ENCODE measurements at regions not wholly inside any gene's neighbourhood (a gene's known extent, or its start where the extent isn't known, plus 50 kb on each side); places are given as distances from the start of the nearest gene placed in this dataset.

DNA sequence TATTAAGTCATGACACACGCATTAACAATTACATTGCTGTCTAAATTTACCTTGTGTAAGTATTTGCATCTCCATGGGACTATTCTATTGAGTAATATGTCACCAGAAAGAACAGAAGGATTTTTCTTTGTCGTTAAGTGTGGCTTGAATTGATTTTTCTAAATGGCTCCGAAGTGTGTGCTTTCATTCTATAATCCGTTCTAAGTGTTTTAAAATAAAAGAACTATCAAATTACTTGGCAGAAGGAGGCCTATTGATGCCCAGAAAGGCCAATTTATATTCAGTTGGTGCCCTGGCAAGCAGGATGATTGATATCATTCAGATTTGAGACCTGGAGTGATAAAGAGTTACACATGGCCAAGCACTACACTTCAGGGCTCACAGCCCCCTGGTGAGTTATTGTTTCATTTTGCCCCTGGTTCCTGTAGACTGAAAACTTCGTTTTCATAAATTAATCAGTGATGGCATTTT lies 538.9 kb upstream of the ANO5 start:
- no peaks in the 10 kb centered on the region for H3K4me1 ChIP-seq (ENCODE audit: insufficient read depth, low read length)
- ATAC-seq (no peak), FAIRE-seq (no peak), DNase-seq (ENCODE audit: low spot score) (no peak)
- ChIA-PET POLR2A (no interaction called here), CTCF (ENCODE audit: low intra/inter-chr PET ratio, low total read pairs) (no interaction called here)
- peaks cover 6% of the 10 kb centered on the region; the same call in 1 of the 2 replicates for H3K9me3 ChIP-seq (ENCODE audit: low read length)
- TF ChIP-seq NFRKB (IDR thresholded peaks at IDR 0.05): no peak
- TF ChIP-seq, protein P1, sequence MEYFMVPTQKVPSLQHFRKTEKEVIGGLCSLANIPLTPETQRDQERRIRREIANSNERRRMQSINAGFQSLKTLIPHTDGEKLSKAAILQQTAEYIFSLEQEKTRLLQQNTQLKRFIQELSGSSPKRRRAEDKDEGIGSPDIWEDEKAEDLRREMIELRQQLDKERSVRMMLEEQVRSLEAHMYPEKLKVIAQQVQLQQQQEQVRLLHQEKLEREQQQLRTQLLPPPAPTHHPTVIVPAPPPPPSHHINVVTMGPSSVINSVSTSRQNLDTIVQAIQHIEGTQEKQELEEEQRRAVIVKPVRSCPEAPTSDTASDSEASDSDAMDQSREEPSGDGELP (IDR thresholded peaks at IDR 0.05; ENCODE audit: borderline replicate concordance, low read depth): no peak
- no peak for TF ChIP-seq TEAD2 (CRISPR knock-in tag; IDR thresholded peaks at IDR 0.05)
- no peak for TF ChIP-seq ZNF256 (CRISPR knock-in tag; conservative IDR thresholded peaks at IDR 0.05)
- TF ChIP-seq, protein P2, sequence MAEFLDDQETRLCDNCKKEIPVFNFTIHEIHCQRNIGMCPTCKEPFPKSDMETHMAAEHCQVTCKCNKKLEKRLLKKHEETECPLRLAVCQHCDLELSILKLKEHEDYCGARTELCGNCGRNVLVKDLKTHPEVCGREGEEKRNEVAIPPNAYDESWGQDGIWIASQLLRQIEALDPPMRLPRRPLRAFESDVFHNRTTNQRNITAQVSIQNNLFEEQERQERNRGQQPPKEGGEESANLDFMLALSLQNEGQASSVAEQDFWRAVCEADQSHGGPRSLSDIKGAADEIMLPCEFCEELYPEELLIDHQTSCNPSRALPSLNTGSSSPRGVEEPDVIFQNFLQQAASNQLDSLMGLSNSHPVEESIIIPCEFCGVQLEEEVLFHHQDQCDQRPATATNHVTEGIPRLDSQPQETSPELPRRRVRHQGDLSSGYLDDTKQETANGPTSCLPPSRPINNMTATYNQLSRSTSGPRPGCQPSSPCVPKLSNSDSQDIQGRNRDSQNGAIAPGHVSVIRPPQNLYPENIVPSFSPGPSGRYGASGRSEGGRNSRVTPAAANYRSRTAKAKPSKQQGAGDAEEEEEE (CRISPR knock-in tag; IDR thresholded peaks at IDR 0.05; ENCODE audit: borderline replicate concordance): no peak
- no peak for TF ChIP-seq TBL1XR1 (IDR thresholded peaks at IDR 0.05; ENCODE audit: borderline replicate concordance, low read length, partially characterized antibody)
- no peak for TF ChIP-seq ZNF781 (CRISPR knock-in tag; IDR thresholded peaks at IDR 0.05; ENCODE audit: borderline replicate concordance, not compliant biosample characterization)
- TF ChIP-seq MXI1 (IDR thresholded peaks at IDR 0.05; ENCODE audit: borderline replicate concordance, low read depth, low read length): no peak
- TF ChIP-seq MAFK (conservative IDR thresholded peaks at IDR 0.05 in 1 of 2, IDR thresholded peaks at IDR 0.05 in 1 of 2; ENCODE audit: low read length in 2 of 2): no peak
- no peak for TF ChIP-seq PHF21A (CRISPR knock-in tag; IDR thresholded peaks at IDR 0.05)
- no peak for TF ChIP-seq ZNF234 (CRISPR knock-in tag; conservative IDR thresholded peaks at IDR 0.05)
- no peak for TF ChIP-seq IRX3 (CRISPR knock-in tag; IDR thresholded peaks at IDR 0.05; ENCODE audit: borderline replicate concordance, low read depth)
- TF ChIP-seq TP53 (CRISPR knock-in tag; conservative IDR thresholded peaks at IDR 0.05): no peak
- no peak for TF ChIP-seq EED (CRISPR knock-in tag; IDR thresholded peaks at IDR 0.05)
- no peak for TF ChIP-seq ZNF780A (CRISPR knock-in tag; IDR thresholded peaks at IDR 0.05)
- no peak for TF ChIP-seq ZBTB21 (CRISPR knock-in tag; IDR thresholded peaks at IDR 0.05)
- no peak for TF ChIP-seq SAFB2 (CRISPR knock-in tag; IDR thresholded peaks at IDR 0.05; ENCODE audit: borderline replicate concordance, low read depth)
- no peak for TF ChIP-seq GTF2F1 (IDR thresholded peaks at IDR 0.05; ENCODE audit: low read length)
- H3K27me3 ChIP-seq (ENCODE audit: control insufficient read depth in 1 of 2, insufficient read depth in 2 of 2, low read length in 2 of 2): no peaks in the 10 kb centered on the region
- 9% methylated on average over 5 of the region's 5 CpGs for WGBS (ENCODE audit: low lambda C conversion rate)
- in situ Hi-C loops (cut with HindIII; ENCODE audit: extremely low pct_ligation_motif_present, low pct_unique_long_range_greater_than_20kb) (no loop called here), intact Hi-C loops (cut with micrococcal nuclease; ENCODE audit: unreplicated experiment) (no loop called here)
- H3K27ac ChIP-seq (ENCODE audit: extremely low read length, insufficient read depth, low read length): no peak overlapping the region
- H2AFZ ChIP-seq (ENCODE audit: low read length): no peak overlapping the region
- no peak overlapping the region for H3K4me3 ChIP-seq (replicated peaks in 1 of 3; ENCODE audit: insufficient read depth in 1 of 3, low read depth in 2 of 3, low read length in 3 of 3)
- no TSS peak for BruUV-seq (replicated peaks)
- H3K79me2 ChIP-seq (ENCODE audit: insufficient read depth, low read length): no peaks in the 10 kb centered on the region
- H3K9ac ChIP-seq (ENCODE audit: insufficient read depth, low read depth, low read length): no peak overlapping the region
- H3K4me2 ChIP-seq (ENCODE audit: low read depth, low read length): no peak overlapping the region
- H4K20me1 ChIP-seq (ENCODE audit: insufficient read depth, low read length): no peaks in the 10 kb centered on the region; the same call in 1 of the 2 replicates
- H3K36me3 ChIP-seq (replicated peaks in 1 of 2; ENCODE audit: control insufficient read depth in 1 of 2, insufficient read depth in 2 of 2, low read length in 2 of 2): no peaks in the 10 kb centered on the region
